NCI-H82 treated with DMSO at 0.1 percent for 48 hours (cell line): ENCODE measurements at regions not wholly inside any gene's neighbourhood (a gene's known extent, or its start where the extent isn't known, plus 50 kb on each side); places are given as distances from the start of the nearest gene placed in this dataset.

Experiments used
- DNase-seq: peaks from one replicate; lab custom pipeline; 2025; ENCODE audit not compliant: unreplicated experiment; lab: John Stamatoyannopoulos, UW

GRCh38 chr6:1124885-1125284 is 187.0 kb upstream of the FOXQ1 start:
- no peak for DNase-seq

DNA sequence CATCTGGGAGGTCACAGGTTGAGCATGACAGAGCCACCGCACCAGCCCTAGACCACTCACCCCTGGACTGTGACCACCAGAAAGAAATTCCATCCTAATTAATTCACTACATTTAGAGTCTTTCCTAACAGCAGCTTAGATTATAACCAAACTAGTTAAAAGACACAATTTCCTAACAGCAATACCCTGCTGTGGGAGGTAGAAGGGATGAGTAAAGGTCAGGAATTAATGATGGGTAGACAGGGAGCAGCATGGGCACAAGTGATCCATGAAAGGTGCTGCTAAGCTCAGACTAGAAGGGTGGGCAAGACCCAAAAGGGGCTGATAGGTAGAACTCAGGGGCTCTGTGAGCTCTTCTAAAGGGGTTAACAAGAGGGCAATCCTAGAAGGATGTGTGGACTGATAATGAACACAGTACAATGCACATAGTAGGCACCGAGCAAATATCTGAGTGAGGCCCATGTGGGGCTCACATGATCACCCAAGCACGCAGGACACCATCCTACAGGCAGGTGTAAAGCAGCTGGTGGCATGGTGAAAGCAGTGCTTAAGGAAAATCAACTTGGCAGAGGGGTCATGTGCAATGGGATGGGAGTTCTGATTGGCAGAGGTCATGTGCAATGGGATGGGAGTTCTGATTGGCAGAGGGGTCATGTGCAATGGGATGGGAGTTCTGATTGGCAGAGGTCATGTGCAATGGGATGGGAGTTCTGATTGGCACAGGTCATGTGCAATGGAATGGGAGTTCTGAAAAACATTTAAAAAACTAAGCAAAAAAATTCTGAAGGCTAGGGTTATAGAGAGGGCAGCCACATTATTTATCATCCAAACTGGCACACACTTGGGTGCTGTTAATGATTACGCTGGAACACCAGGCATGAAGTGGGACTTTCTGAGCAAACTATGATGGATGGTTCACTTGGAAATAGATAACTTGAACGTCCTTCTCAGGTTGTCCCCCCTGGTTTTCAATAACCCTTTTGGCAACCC is 188.2 kb upstream of the FOXQ1 start:
- no peak for DNase-seq

- no peak for DNase-seq
Observed at GRCh38 chr6:1122083-1122482, 189.8 kb upstream of the FOXQ1 start.

GRCh38 chr6:1118287-1118647 is 193.6 kb upstream of the FOXQ1 start:
- DNase-seq = no peak

DNA sequence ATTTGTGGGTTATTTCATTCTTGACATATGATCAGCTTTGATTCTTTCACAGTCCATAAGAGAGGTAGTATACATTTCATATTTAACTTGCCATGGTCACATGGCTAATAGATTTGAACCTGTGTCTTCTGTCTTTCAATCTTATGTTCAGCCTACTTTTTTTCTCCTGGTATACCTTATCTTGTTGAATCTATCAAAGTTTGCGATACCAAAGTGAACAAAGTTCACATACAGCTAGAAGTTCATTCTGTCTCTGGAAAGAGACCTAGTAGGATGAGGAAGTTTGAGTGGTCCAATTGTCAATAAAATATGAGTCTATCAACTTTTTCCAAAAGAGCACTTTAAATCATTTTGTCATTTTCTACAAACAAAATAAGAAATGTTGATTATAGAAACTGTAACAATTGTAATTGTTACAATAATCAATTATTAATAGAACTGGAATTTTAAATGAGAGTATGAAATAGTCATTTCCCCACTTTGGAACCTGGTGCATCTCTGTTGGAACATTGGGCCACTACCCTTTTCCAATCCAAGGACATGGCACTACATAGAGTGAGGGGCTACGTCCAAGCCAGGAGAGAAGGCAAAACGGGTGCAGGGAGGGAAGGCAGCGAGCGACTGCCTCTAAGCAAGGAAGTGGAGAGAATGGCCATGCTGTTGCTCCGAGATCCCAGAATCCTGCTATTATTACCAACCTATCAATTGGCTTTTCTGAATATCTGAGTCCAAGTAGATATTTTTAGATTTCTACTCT is 194.2 kb upstream of the FOXQ1 start:
- no peak for DNase-seq

- no peak for DNase-seq
Observed at GRCh38 chr6:1116149-1116548, 195.7 kb upstream of the FOXQ1 start.

GRCh38 chr6:1113916-1114540 is 197.9 kb upstream of the FOXQ1 start:
- no peak for DNase-seq

- no peak for DNase-seq
Observed at GRCh38 chr6:1111361-1111760, 200.5 kb upstream of the FOXQ1 start.

DNA sequence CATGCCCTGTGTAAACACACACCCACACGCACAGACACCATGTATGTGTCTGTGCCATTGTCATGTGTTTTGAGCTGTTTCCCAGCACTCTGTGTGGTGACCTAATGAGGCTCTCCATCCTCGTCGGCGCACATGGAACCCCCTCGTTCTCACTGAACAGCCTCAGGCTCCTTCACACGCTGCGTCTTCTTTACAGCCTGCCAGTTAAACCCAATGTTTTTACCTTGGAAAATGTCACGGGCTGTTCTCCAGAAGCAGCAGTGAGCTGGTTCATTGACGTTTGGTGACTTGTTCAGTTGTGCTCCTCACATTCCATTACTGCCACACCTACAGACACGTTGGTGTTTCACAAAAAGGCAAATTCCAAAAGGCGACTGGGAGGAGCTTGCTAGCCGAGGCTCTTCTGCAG is 201.0 kb upstream of the FOXQ1 start:
- no peak for DNase-seq

- DNase-seq = no peak
Observed at GRCh38 chr6:1110164-1110563, 201.7 kb upstream of the FOXQ1 start.

GRCh38 chr6:1109134-1109533 is 202.8 kb upstream of the FOXQ1 start:
- DNase-seq = no peak

- DNase-seq = no peak
Observed at GRCh38 chr6:1108198-1108597, 203.7 kb upstream of the FOXQ1 start.

- DNase-seq = no peak
Observed at GRCh38 chr6:1107578-1107977, 204.3 kb upstream of the FOXQ1 start.

DNA sequence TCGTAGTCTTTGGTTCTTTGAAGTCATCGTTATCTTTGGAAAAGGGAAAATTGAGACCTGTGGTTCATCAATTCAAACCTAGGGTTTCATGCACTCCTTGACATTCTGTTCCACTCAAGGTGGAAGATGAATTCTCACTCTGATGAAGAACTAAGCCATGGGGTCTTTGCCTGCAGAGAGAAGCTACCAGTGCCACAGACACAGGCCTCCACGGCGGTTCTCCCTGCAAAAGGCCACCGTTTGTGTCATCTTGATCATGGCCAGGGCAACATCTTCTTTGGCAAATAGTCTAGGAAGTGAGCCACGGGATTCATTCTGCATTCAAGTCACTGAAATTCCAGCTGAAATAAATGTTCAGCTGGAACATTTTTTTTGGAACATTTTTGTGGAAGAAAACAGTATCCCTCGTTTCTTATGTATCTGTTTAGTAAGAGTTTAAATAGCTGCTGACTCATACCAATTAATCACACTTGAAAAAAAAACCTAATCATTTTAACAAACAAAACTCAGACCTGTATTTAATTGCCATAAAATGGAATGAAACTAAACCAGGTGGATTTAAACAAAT is 206.0 kb upstream of the FOXQ1 start:
- DNase-seq = no peak

DNA sequence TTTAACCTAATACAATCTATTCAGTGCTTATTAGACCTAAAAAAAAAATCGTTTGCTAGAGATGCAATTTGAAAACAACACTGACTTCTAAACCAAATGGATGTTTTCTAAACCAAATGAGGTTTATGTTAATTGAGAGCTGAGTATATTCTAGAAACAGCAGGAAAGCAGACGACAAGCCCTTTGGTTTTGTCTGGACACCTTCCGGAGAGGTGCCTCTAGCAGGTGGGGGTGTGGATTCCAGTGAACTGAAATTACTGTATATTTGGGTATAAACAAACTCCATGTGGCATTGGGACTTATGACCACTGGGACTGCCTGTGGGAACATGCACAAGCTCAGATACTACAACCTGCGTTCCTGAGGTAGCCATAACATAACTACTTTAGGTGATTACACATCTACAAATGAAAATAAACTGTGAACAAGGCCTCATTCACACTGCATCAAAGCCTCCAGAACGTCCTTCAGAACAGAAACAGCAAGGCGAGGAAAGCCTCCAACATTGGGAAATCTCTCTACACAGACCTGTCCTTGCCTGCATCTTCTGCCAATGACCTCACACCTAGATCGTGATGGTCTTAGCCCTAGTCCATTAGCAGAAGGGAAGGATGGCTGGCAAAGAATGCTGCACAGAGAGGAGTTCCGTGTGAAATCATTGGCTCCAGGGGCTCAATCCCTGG is 206.8 kb upstream of the FOXQ1 start:
- no peak for DNase-seq

DNA sequence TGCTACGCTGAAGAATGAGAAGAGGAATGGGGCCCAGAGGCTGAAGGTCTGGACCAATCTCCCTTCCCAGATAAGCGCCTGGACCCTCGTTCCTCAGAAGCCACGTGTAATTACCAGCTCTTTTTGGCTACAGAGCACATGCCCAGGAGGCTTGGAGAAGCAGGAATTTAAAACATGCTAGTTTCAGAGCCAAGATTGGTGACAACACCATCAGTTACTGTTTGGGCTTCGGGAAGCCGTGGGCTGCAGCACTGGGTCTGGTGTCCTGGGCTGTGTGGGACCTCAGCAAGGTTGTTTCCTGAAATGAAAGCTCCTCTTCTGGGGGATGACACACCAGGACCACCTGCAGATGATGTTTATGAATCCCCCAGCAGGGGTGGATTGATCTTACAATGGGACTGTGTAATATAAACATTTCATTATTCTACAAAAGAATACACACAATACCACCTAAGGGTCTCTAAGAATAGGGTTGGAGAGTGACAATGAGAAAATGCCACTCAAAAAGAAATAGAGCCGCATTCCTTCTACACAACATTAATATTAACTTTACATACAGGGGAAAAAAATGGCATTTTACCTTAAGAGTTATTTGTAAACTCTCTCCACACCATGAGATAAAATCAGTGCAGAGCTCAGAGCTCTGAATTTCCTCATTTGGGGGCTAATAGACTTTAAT is 207.8 kb upstream of the FOXQ1 start:
- no peak for DNase-seq

- peak; percentile 45 for DNase-seq
Observed at GRCh38 chr6:1103021-1103420, 208.9 kb upstream of the FOXQ1 start.

GRCh38 chr6:1100269-1100668 is 211.6 kb upstream of the FOXQ1 start:
- no peak for DNase-seq

DNA sequence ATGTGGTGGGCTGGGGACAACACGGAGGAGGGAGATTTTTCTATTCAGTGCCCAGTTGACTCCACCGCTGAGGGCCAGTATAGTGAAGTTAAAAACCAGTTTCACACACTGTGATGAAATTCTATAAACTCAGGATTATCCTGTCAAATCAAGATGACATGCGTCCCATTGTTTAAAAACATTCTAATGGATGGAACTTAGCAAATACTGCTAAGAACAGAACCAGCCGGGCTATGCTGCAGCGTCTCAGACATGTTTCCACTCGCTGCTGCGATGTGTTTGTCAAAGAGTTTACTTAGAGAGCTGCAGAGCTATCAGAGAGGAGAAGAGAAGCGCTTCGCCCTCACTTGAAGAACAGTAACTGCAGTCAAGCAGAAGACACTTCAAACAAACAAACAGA is 212.6 kb upstream of the FOXQ1 start:
- no peak for DNase-seq
